ENCODE measurements at regions not wholly inside any gene's neighbourhood (a gene's known extent, or its start where the extent isn't known, plus 50 kb on each side); places are given as distances from the start of the nearest gene placed in this dataset.

DNA sequence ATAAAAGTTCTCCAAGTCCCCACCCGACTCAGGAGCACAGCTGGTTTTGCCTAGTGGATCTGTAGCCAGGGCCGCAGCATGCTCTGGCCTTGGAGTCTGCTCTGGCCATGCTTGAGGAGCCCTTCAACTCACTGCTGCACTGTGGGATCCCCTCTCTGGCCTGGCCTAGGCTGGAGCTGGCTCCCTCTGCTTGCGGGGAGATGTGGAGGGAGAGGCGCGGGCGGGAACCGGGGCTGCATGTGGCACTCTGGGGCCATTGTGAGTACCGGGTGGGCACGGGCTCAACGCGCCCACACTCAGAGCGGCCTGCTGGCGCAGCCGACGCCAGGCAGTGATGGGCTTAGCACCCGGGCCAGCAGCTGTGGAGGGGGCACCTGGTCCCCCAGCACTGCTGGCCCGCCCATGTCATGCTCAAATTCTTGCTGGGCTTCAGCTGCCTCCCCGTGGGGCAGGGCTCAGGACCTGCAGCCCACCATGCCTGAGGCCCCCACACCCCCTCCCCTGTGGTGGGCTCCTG lies 57.0 kb upstream of the ATP12A start:
- Histone ChIP-seq H3K4me3 (no peak overlapping the region), H3K4me1 (peaks cover 0 to 30% (median 4%) of the 10 kb centered on the region in 3 donors), H3K27ac (no peak overlapping the region), H3K9me3 (no peaks in the 10 kb centered on the region), H3K27me3 (no peaks in the 10 kb centered on the region), H3K36me3 (no peaks in the 10 kb centered on the region)
- 88% methylated on average over 4 of the region's 18 CpGs; no CpG with 5 or more reads in 1 of the 2 donors for WGBS, 2 donors
- intact Hi-C loops (cut with DNase I) = no loop called here
- no peak for DNase-seq
- no peak for TF ChIP-seq POLR2A (IDR thresholded peaks at IDR 0.05)
- TF ChIP-seq, protein P1, sequence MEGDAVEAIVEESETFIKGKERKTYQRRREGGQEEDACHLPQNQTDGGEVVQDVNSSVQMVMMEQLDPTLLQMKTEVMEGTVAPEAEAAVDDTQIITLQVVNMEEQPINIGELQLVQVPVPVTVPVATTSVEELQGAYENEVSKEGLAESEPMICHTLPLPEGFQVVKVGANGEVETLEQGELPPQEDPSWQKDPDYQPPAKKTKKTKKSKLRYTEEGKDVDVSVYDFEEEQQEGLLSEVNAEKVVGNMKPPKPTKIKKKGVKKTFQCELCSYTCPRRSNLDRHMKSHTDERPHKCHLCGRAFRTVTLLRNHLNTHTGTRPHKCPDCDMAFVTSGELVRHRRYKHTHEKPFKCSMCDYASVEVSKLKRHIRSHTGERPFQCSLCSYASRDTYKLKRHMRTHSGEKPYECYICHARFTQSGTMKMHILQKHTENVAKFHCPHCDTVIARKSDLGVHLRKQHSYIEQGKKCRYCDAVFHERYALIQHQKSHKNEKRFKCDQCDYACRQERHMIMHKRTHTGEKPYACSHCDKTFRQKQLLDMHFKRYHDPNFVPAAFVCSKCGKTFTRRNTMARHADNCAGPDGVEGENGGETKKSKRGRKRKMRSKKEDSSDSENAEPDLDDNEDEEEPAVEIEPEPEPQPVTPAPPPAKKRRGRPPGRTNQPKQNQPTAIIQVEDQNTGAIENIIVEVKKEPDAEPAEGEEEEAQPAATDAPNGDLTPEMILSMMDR (IDR thresholded peaks at IDR 0.05) = no peak

DNA sequence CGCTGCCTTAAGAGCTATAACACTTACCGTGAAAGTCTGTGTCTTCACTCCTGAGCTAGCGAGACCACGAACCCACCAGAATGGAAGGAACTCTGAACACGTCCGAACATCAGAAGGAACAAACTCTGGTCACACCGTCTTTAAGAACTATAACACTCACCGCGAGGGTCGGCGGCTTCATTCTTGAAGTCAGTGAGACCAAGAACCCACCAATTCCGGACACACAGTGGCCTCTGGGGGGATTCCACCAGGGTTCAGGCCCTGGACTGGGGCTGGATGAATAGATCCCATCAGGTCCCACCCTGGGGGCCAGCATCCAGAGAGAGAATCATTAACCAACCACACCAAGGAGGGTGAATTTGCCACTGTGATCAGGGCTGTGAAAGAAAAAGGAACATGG lies 55.8 kb upstream of the ATP12A start:
- no peaks in the 10 kb centered on the region for H3K27me3 ChIP-seq
- H3K27ac ChIP-seq = peak overlapping the region in 3 of 4 donors; percentile 0 to 78 (median 65)
- TF ChIP-seq, protein P1 (IDR thresholded peaks at IDR 0.05) = no peak
- no peak for TF ChIP-seq POLR2A (IDR thresholded peaks at IDR 0.05)
- no peaks in the 10 kb centered on the region for H3K9me3 ChIP-seq
- intact Hi-C loops (cut with DNase I) = no loop called here
- no peak overlapping the region for H3K4me3 ChIP-seq
- no peak for DNase-seq
- no peaks in the 10 kb centered on the region for H3K36me3 ChIP-seq
- peaks cover 0 to 30% (median 4%) of the 10 kb centered on the region in 3 donors for H3K4me1 ChIP-seq
- WGBS, 2 donors = 89 to 95% methylated on average over 10 to 11 of the region's 12 CpGs

DNA sequence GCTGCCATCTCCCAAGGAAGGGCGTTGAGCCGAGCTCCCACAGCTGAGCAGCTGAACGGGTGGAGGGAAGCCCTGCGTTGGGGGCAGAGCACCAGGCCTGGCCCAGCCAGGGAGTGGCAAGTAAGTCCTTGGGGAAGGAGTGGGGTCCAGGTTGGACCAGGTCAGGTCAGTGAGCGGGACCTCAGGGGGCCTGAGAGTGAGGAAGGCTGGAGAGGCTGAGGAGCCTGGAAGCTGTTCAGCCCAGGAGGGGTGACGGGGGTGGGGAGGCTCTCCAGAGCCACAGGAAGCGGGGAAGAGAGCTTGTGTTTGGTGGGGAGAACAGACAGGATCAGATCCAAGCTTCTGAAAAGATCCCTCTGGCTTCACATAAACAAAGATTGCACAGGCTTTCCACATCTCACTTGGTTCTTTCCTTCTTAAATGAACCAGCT lies 55.4 kb upstream of the ATP12A start:
- intact Hi-C loops (cut with DNase I) = no loop called here
- H3K27ac ChIP-seq = peak overlapping the region in 3 of 4 donors; percentile 0 to 78 (median 65)

DNA sequence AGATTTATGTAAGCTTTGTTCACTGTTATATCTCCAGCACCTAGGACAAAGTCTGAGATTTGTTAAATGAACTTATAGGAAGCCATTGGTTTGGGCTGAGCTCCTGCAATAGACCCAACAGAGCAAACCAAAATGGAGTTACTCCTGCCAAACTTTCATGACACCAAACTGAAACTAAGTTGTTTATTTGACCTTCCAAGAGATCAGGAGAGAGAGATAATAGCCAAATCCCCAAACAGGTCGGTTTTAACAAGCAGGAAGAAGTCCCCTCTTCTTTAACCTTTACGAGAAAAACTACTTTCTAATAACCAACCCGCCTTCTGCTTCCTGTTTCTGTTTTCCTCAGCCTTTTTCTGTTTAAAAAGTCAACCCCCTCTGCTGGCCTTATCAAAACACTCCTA lies 54.9 kb upstream of the ATP12A start:
- TF ChIP-seq, protein P1 (IDR thresholded peaks at IDR 0.05) = no peak
- no peak for TF ChIP-seq POLR2A (IDR thresholded peaks at IDR 0.05)
- no peaks in the 10 kb centered on the region for H3K36me3 ChIP-seq
- no peak for DNase-seq
- H3K27me3 ChIP-seq = no peaks in the 10 kb centered on the region
- H3K4me3 ChIP-seq = no peak overlapping the region
- peak overlapping the region; percentile 0 to 78 (median 48) for H3K27ac ChIP-seq
- 51 to 58% methylated on average over 3 of the region's 3 CpGs for WGBS, 2 donors
- intact Hi-C loops (cut with DNase I) = no loop called here
- peaks cover 2 to 39% (median 4%) of the 10 kb centered on the region in 3 donors for H3K4me1 ChIP-seq
- H3K9me3 ChIP-seq = no peaks in the 10 kb centered on the region

More for the DNA sequence above, 55.4 kb upstream of the ATP12A start:
- Histone ChIP-seq H3K27me3 (no peaks in the 10 kb centered on the region), H3K9me3 (no peaks in the 10 kb centered on the region), H3K4me1 (peaks cover 0 to 33% (median 4%) of the 10 kb centered on the region in 3 donors), H3K4me3 (no peak overlapping the region), H3K36me3 (no peaks in the 10 kb centered on the region)
- no peak for DNase-seq
- 60 to 89% methylated on average over 7 of the region's 7 CpGs for WGBS, 2 donors
- no peak for TF ChIP-seq POLR2A (IDR thresholded peaks at IDR 0.05)
- TF ChIP-seq, protein P1 (IDR thresholded peaks at IDR 0.05) = no peak

DNA sequence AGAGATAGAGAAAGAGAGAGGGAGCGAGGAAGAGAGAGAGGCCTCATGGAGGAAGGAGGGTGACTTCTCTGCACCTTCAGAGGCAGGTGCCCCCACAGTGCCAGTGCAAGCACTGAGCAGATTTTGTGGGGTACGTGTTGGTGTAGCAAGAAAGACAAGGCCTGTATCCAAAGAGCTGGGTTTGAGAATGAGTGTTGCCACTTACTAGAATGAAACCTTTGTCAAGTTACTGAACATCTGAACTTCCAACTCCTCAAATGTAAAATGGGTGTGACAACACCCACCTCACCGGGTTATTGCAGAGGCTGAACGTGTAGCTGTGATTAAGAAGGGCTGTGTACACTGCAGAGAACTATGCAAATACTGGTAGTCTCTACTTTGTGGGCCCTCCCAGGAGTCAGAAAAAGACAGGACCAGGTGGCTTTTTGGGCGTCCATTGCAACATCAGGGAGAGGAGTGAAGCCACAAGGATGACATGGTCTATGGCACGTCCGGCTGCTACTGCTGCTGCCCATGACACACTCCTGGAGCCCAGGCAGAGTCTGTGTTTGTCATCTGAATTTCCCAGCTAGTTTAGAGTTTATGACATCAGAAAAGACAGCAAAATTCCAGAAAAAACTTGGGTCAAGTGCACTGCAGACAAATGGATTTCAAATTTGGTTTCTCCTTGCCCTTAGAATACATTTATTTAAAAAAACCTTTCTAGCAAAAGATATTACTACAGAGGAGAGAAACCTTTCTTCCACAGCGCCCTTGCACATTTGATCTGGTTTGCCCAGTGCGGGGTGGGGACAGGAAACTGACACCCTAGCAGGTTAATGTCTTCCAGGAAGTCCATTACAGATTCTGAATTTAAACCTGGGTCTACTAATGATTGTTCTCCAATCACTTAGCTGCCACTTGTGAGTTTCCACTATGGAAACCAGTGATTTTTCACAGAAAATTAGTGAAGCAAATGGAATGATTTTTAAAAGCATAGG lies 54.0 kb upstream of the ATP12A start:
- Histone ChIP-seq H3K27ac (peak overlapping the region; percentile 0 to 78 (median 48)), H3K4me1 (peaks cover 4 to 45% (median 4%) of the 10 kb centered on the region in 3 donors), H3K4me3 (no peak overlapping the region), H3K9me3 (no peaks in the 10 kb centered on the region), H3K27me3 (no peaks in the 10 kb centered on the region), H3K36me3 (no peaks in the 10 kb centered on the region)
- intact Hi-C loops (cut with DNase I) = no loop called here
- 82 to 87% methylated on average over 9 of the region's 9 CpGs for WGBS, 2 donors
- TF ChIP-seq, protein P1 (IDR thresholded peaks at IDR 0.05) = no peak
- no peak for TF ChIP-seq POLR2A (IDR thresholded peaks at IDR 0.05)
- DNase-seq = no peak
